Ascending aorta (tissue), 2 donors: ENCODE measurements at regions not wholly inside any gene's neighbourhood (a gene's known extent, or its start where the extent isn't known, plus 50 kb on each side); places are given as distances from the start of the nearest gene placed in this dataset.
"Not testable (repeated sequence)": the region's sequence is repeated elsewhere in the genome, so short reads cannot be mapped to it uniquely, and the experiment has no call there.

Experiments used
- DNase-seq, 2 donors: peaks; one replicate each; pipeline ENCODE4 v3.0.0-alpha.2; 2019; ENCODE audit warnings: low spot score in 2 of 2
- H3K27ac ChIP-seq, 2 donors: fragments of 200-600 bp; sonication (generic); one replicate each; pipeline ENCODE4 v1.5.1; 2016 to 2017; ENCODE audit warnings: mild to moderate bottlenecking in 1 of 2
- H3K27me3 ChIP-seq: fragments of 200-600 bp; sonication (generic); one replicate; pipeline ENCODE4 v1.5.1; 2017
- H3K36me3 ChIP-seq, 2 donors: fragments of 200-600 bp; sonication (generic); one replicate each; pipeline ENCODE4 v1.5.1; 2016
- H3K4me1 ChIP-seq, 2 donors: fragments of 200-600 bp; sonication (generic); one replicate each; pipeline ENCODE4 v1.5.1; 2016 to 2017; ENCODE audit warnings: mild to moderate bottlenecking in 1 of 2
- H3K4me3 ChIP-seq, 2 donors: fragments of 200-600 bp; sonication (generic); one replicate each; pipeline ENCODE4 v1.5.1; 2016 to 2017; ENCODE audit warnings: mild to moderate bottlenecking in 1 of 2
- H3K9me3 ChIP-seq, 2 donors: fragments of 200-600 bp; sonication (generic); one replicate each; pipeline ENCODE4 v1.5.1; 2016
- CTCF ChIP-seq, 3 experiments: fragments of 200-600 bp in 2 of 3; fragments of 450-650 bp in 1 of 3; sonication (generic) in 2 of 3; IDR thresholded peaks; one replicate each; pipeline ENCODE4 v1.5.1; 2016 to 2019; ENCODE audit warnings: antibody characterized with exemption in 3 of 3, mild to moderate bottlenecking in 1 of 3, moderate library complexity in 1 of 3
- intact Hi-C: fragments of 100-400 bp; cut with DNase I; formaldehyde crosslinking; loops from one replicate; pipeline ENCODE4 v1.15.1; 2023

- TF ChIP-seq CTCF (IDR thresholded peaks at IDR 0.05) = no peak
- intact Hi-C loops = no loop called here
- Histone ChIP-seq H3K36me3 (no peaks in the 10 kb centered on the region), H3K4me3 (no peak overlapping the region), H3K4me1 (no peaks in the 10 kb centered on the region), H3K27me3 (no peaks in the 10 kb centered on the region), H3K9me3 (no peaks in the 10 kb centered on the region), H3K27ac (no peak overlapping the region)
- DNase-seq = no peak
Measured at GRCh38 chr1:14413819-14414490, 184.5 kb upstream of the KAZN start.

- intact Hi-C loops = no loop called here
- DNase-seq = no peak
- H3K4me1 ChIP-seq = no peaks in the 10 kb centered on the region
Measured at GRCh38 chr1:14415396-14415795, 183.1 kb upstream of the KAZN start.

GRCh38 chr1:14419778-14420218, 178.7 kb upstream of the KAZN start:
- H3K9me3 ChIP-seq, H3K4me1 ChIP-seq, H3K27ac ChIP-seq, H3K4me3 ChIP-seq, H3K27me3 ChIP-seq, H3K36me3 ChIP-seq, DNase-seq, intact Hi-C loops: not testable (repeated sequence)

More at GRCh38 chr1:14415396-14415795, 183.1 kb upstream of the KAZN start:
- TF ChIP-seq CTCF (IDR thresholded peaks at IDR 0.05) = no peak
- Histone ChIP-seq H3K36me3 (no peaks in the 10 kb centered on the region), H3K4me3 (no peak overlapping the region), H3K9me3 (no peaks in the 10 kb centered on the region), H3K27ac (no peak overlapping the region), H3K27me3 (no peaks in the 10 kb centered on the region)

GRCh38 chr1:14420686-14421085, 177.8 kb upstream of the KAZN start:
- no peaks in the 10 kb centered on the region for H3K36me3 ChIP-seq
- H3K4me3 ChIP-seq = no peak overlapping the region
- no peaks in the 10 kb centered on the region for H3K9me3 ChIP-seq
- intact Hi-C loops = no loop called here
- no peaks in the 10 kb centered on the region for H3K27me3 ChIP-seq
- H3K4me1 ChIP-seq = no peaks in the 10 kb centered on the region
- no peak for DNase-seq
- no peak for TF ChIP-seq CTCF (IDR thresholded peaks at IDR 0.05)
- no peak overlapping the region for H3K27ac ChIP-seq

GRCh38 chr1:14421295-14421976, 177.0 kb upstream of the KAZN start:
- DNase-seq = no peak

More at GRCh38 chr1:14421295-14421976, 177.0 kb upstream of the KAZN start:
- Histone ChIP-seq H3K36me3 (no peaks in the 10 kb centered on the region), H3K27ac (no peak overlapping the region), H3K9me3 (no peaks in the 10 kb centered on the region), H3K27me3 (no peaks in the 10 kb centered on the region), H3K4me3 (no peak overlapping the region), H3K4me1 (no peaks in the 10 kb centered on the region)
- intact Hi-C loops = no loop called here
- no peak for TF ChIP-seq CTCF (IDR thresholded peaks at IDR 0.05)
